Pancreas (tissue), 10 donors: ENCODE measurements at regions not wholly inside any gene's neighbourhood (a gene's known extent, or its start where the extent isn't known, plus 50 kb on each side); places are given as distances from the start of the nearest gene placed in this dataset.

Experiments used
- ATAC-seq, 4 donors: fragments of 200-7000 bp; cut with Tn5 transposase; one replicate each; pipeline versions ENCODE4 v1.8.0 to v1.9.1; 2020; ENCODE audit warnings: mild to moderate bottlenecking in 4 of 4, moderate library complexity in 4 of 4
- DNase-seq, 6 donors: peaks; one replicate each; pipeline ENCODE4 v3.0.0-alpha.2; 2020
- FAIRE-seq: peaks from 2 replicates; lab custom pipeline; 2012; peaks lifted over from hg19 to GRCh38; lab: Jason Lieb, UNC
- H3K27ac ChIP-seq, 4 donors: fragments of 200-600 bp; sonication (generic); 1 replicate in 3 of 4; 2 replicates in 1 of 4; pipeline versions ENCODE4 v1.5.0 to v1.8.0; 2020
- H3K27me3 ChIP-seq, 4 donors: fragments of 200-600 bp; one replicate each; pipeline ENCODE4 v1.8.0; 2021
- H3K36me3 ChIP-seq, 3 donors: fragments of 200-600 bp; sonication (generic) in 1 of 3; one replicate each; pipeline versions ENCODE4 v1.5.0 to v1.8.0; 2020 to 2021
- H3K4me1 ChIP-seq, 3 donors: fragments of 200-600 bp; one replicate each; pipeline ENCODE4 v1.8.0; 2021
- H3K4me3 ChIP-seq, 4 donors: fragments of 200-600 bp; sonication (generic) in 2 of 4; one replicate each; pipeline versions ENCODE4 v1.5.0 to v1.8.0; 2020 to 2021
- H3K9me3 ChIP-seq, 4 donors: fragments of 200-600 bp; one replicate each; pipeline ENCODE4 v1.8.0; 2021
- WGBS, 2 donors: extraction: QIAGEN DNeasy Blood & Tissue Kit; methylation state at CpG; one replicate each; pipeline ENCODE4 v1.1.7; 2013; 5-methylcytosine and 5-hydroxymethylcytosine counted together
- intact Hi-C, 3 donors: fragments of 100-400 bp; cut with DNase I; formaldehyde crosslinking; loops; one replicate each; pipeline versions ENCODE4 v1.11.1 to v1.14.2; 2022
- TF ChIP-seq, protein P1 (sequence below), 4 donors: fragments of 200-600 bp; sonication (generic) in 3 of 4; IDR thresholded peaks; one replicate each; pipeline versions ENCODE4 v1.5.0 to v1.8.0; 2021; ENCODE audit warnings: antibody characterized with exemption in 4 of 4
- donor health status: healthy with polysubstance abuse.
- donor health status: DM: no; HTN: no; CAD: no; lungs with moderate emphysema.
- donor health status: DM: no; HTN: no; CAD: no.
- donor health status: control.
- donor health status: control.
- donor health status: Bipolar disorder and iron deficiency.
- donor health status: DM: yes; HTN: yes; CAD: no.
- donor health status: DM: no; HTN: no; CAD: no.
- donor health status: DM: no; HTN: no; CAD: no.
- donor health status: DM: yes; HTN: yes; CAD: no.

- intact Hi-C loops: no loop called here
- DNase-seq (no peak), ATAC-seq (no peak), FAIRE-seq (no peak)
- H3K4me1 ChIP-seq: no peaks in the 10 kb centered on the region
- H3K4me3 ChIP-seq: no peak overlapping the region
- TF ChIP-seq, protein P1, sequence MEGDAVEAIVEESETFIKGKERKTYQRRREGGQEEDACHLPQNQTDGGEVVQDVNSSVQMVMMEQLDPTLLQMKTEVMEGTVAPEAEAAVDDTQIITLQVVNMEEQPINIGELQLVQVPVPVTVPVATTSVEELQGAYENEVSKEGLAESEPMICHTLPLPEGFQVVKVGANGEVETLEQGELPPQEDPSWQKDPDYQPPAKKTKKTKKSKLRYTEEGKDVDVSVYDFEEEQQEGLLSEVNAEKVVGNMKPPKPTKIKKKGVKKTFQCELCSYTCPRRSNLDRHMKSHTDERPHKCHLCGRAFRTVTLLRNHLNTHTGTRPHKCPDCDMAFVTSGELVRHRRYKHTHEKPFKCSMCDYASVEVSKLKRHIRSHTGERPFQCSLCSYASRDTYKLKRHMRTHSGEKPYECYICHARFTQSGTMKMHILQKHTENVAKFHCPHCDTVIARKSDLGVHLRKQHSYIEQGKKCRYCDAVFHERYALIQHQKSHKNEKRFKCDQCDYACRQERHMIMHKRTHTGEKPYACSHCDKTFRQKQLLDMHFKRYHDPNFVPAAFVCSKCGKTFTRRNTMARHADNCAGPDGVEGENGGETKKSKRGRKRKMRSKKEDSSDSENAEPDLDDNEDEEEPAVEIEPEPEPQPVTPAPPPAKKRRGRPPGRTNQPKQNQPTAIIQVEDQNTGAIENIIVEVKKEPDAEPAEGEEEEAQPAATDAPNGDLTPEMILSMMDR (IDR thresholded peaks at IDR 0.05): no peak
- 44% methylated on average over 2 of the region's 2 CpGs for WGBS, 2 donors
- no peak overlapping the region for H3K27ac ChIP-seq
- H3K36me3 ChIP-seq: no peaks in the 10 kb centered on the region
- H3K9me3 ChIP-seq: no peaks in the 10 kb centered on the region
- H3K27me3 ChIP-seq: no peaks in the 10 kb centered on the region
Measured at GRCh38 chr12:61301817-61302216, 958.4 kb upstream of the USP15 start.

- no peaks in the 10 kb centered on the region for H3K27me3 ChIP-seq
- FAIRE-seq (no peak), ATAC-seq (no peak), DNase-seq (no peak)
- H3K4me1 ChIP-seq: no peaks in the 10 kb centered on the region
- intact Hi-C loops: no loop called here
- H3K27ac ChIP-seq: no peak overlapping the region
- 50 to 52% methylated on average over 4 of the region's 4 CpGs for WGBS, 2 donors
- H3K9me3 ChIP-seq: no peaks in the 10 kb centered on the region
- TF ChIP-seq, protein P1 (IDR thresholded peaks at IDR 0.05): no peak
- H3K36me3 ChIP-seq: no peaks in the 10 kb centered on the region
- H3K4me3 ChIP-seq: no peak overlapping the region
Measured at GRCh38 chr12:61302282-61302681, 957.9 kb upstream of the USP15 start.

GRCh38 chr12:61308220-61308619, 952.0 kb upstream of the USP15 start:
- H3K27ac ChIP-seq: no peak overlapping the region
- no peaks in the 10 kb centered on the region for H3K4me1 ChIP-seq
- no peaks in the 10 kb centered on the region for H3K36me3 ChIP-seq
- TF ChIP-seq, protein P1 (IDR thresholded peaks at IDR 0.05): no peak
- FAIRE-seq: no peak
- H3K4me3 ChIP-seq: no peak overlapping the region
- ATAC-seq: no peak
- intact Hi-C loops: no loop called here
- WGBS, 2 donors: 69 to 72% methylated on average over 2 of the region's 2 CpGs
- H3K27me3 ChIP-seq: no peaks in the 10 kb centered on the region
- no peaks in the 10 kb centered on the region for H3K9me3 ChIP-seq
- DNase-seq: no peak

DNA sequence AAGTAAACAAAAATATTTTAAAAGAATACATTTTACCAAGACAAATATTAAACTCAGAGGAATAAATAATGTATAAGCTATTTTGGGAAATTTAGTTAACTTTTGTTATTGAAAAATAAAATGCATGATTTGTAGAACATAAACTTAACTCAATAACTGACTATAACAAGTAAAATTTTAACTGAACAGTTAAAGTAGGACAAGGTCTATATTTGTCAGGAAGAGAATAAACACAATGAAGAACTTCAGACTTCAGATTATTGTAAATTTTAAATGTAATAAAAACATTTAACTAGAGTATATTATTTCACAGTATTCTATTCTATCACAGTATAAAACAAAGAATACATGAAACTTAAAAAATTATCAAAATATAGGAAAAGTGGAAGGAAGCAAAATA, 948.8 kb upstream of the USP15 start:
- no peaks in the 10 kb centered on the region for H3K4me1 ChIP-seq
- H3K36me3 ChIP-seq: no peaks in the 10 kb centered on the region
- H3K27ac ChIP-seq: no peak overlapping the region
- TF ChIP-seq, protein P1 (IDR thresholded peaks at IDR 0.05): no peak
- no peaks in the 10 kb centered on the region for H3K9me3 ChIP-seq
- ATAC-seq (no peak), DNase-seq (no peak), FAIRE-seq (no peak)
- no peaks in the 10 kb centered on the region for H3K27me3 ChIP-seq
- intact Hi-C loops: no loop called here
- no peak overlapping the region for H3K4me3 ChIP-seq

DNA sequence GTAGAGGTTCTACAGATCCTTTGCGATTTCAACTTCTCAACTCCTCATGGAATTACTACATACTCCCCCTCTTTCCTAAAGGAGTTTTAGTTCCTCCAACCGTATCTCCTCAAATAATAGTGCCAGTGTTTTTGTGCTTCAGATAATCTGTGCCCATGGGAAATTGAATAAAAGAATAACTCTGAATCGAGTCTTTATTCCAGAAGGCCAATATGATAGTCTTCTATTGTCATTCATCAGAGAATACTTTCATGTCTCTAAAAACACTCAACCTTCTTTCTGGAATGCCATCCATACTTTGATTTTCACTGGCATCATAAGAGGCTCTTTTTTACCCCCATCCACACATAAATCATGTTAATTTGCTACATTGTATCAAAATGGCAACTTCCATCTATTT, 911.3 kb upstream of the USP15 start:
- 69 to 79% methylated on average over 3 of the region's 3 CpGs for WGBS, 2 donors
- Histone ChIP-seq H3K4me1 (no peaks in the 10 kb centered on the region), H3K27me3 (no peaks in the 10 kb centered on the region), H3K27ac (no peak overlapping the region), H3K36me3 (no peaks in the 10 kb centered on the region), H3K4me3 (no peak overlapping the region), H3K9me3 (no peaks in the 10 kb centered on the region)
- FAIRE-seq (no peak), DNase-seq (no peak), ATAC-seq (no peak)
- intact Hi-C loops: no loop called here
- TF ChIP-seq, protein P1 (IDR thresholded peaks at IDR 0.05): no peak
